ENCODE measurements at regions not wholly inside any gene's neighbourhood (a gene's known extent, or its start where the extent isn't known, plus 50 kb on each side); places are given as distances from the start of the nearest gene placed in this dataset.

DNA sequence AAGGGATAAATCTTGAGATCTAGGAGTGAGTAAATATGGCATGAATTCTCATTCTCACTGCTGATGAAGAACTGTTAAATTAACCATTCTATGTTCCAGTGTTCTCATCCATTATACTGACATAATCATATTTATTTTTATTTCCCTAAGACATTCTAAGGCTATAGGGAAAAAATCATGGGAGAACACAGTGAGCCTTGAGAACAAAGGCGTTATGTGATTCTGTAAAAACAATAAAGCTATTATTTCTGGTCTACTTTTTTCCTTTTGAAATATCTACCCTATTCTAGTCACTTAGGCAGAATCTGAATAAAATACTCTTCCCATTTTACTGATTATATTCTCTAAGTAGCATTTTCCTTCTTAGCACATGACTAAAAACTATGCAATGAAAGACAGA lies 155.7 kb upstream of the ADAMTS16 start:
- DNase-seq (ENCODE audit: low read depth in 2 of 2) = no peak

DNA sequence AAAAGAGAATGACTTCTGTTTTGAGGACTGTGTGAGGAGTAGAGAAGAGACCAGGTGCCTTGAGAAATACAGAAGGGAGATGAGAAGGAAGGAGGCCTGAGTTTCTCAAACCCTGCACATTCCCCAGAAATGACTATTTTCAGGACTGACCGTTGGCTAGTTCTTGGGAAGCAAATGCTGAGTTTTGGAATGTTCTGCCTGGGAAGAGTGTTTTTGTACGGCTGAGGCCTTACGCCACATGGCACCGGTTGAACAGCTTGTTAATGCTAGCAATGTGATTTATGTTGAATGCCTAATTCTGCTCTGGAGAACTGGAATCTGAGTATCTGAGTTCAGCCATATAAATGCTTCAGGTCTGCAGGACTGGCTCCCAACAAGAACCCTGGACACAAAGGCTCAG lies 152.7 kb upstream of the ADAMTS16 start:
- no peak for DNase-seq (ENCODE audit: low read depth in 2 of 2)

DNA sequence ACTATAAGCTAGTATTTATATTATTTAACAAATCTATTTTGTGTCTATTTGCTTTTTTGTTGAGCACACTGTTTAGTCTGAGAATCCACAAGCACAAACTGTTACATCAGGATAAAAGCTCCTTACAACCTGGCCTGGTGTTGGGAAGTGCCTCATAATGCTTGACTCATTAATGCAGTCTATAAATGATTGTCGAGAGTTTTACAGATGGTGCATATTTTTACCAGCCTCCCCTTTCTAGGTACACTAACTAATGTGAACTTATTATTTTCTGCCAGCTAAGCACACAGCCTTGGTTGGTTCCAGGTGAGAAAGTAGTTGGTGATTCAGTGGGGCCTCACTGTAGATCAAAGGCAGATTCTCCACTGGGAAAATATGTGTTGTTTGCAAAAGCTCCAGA lies 151.0 kb upstream of the ADAMTS16 start:
- DNase-seq (ENCODE audit: low read depth in 2 of 2) = no peak

DNA sequence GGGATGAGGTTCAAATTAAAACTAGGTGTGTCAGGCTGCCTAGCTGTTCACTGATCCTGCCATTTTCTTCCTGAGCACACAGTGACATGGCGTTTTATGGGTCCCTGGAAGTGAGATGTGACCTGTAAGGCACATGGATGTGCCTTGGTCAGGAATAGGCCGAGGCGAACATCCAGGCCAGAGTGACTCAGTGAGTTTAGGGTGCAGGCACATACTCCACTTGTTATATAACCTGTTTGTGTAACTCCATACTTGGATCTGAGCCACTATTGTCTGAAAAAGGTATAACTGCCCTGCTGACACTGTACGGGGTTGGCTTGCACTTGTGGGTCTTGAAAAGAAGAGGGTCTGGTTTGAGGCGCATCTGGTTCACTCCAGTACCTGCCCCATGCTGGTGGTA lies 150.1 kb upstream of the ADAMTS16 start:
- no peak for DNase-seq (ENCODE audit: low read depth in 2 of 2)

DNA sequence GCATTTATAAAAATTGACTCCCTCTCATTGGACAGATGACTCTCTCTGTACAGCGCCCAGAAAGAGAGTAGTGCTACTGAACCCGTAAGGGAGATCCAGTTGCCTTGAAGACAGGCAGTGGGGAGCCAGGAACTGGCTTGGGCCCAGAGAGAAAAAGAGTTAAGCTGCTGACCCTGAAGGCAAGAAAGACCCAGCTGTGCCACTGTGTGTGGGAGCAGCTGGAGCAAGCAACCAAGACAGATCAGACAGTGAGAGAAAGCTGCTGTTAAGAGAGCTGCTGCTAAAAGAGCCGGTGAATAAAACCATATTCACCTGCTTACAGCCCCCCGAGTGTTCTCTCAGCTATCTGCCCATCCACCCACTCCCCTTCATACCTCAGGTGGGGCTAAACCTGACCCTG lies 149.7 kb upstream of the ADAMTS16 start:
- DNase-seq (ENCODE audit: low read depth in 2 of 2) = no peak

DNA sequence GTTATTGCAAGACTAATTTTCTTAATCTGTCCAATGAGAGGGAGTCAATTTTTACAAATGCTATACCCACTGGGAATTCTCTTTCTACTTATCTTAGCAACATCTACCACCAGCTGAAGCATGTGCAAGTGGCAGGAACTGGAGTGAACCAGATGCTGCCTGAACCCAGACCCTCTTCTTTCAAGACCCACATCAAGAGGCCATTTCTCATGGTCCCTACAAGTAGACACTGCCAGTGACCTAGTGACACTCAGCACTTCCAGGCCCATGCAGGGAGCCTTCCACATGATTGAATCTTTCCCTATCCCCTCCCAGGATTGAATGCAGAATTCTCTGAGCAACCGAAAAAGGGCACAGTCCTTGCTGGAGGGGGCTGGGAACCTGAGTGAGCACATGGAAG lies 148.2 kb upstream of the ADAMTS16 start:
- no peak for DNase-seq (ENCODE audit: low read depth in 2 of 2)

DNA sequence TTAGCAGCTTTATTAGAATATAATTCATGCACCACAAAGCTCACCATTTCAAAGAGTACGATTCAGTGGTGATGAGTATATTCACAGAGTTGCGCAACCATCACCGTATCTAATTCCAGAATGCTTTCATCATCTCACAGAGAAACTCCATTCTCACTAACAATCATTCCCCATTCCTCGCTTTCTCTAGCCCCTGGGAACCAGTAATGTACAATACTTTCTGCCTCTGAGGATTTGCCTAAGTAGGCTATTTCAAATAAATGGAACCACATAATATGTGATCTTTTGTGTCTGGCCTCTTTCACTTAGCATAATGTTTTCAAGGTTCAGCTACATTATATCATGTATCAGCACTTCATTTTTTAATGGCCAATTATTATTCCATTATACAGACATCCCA lies 145.1 kb upstream of the ADAMTS16 start:
- no peak for DNase-seq (ENCODE audit: low read depth in 2 of 2)

DNA sequence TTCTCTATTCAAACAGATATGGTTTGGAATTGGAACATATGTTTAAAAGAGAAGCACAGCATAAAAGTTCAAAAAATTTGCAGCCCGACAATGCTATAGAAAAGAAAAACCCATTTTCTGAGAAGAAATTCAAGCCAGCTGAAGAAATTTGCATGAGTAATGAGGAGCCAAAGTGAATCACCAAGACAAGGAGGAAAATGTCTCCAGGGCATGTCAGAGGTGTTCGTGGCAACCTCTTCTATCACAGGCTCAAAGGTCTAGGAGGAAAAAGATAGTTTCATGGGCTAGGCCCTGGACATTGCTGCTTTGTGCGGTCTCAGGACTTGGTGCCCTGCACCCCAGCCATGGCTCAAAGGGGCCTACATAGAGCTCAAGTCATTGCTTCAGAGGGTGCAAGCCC lies 134.8 kb upstream of the ADAMTS16 start:
- no peak for DNase-seq (ENCODE audit: low read depth in 2 of 2)

DNA sequence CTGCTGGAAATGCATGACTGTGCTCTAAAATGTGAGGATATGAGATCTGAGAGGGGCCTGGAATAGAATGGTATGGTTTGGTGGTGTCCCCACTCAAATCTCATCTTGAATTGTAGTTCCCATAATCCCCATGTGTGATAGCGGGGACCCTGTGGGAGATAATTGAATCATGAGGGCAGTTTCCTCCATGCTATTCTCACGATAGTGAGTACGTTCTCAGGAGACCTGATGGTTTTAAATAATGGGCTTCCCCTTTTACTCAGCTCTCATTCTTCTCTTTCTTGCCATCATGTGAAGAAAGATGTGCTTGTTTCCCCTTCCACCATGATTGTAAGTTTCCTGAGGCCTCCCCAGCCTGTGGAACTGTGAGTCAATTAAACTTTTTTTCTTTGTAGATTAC lies 133.6 kb upstream of the ADAMTS16 start:
- DNase-seq (ENCODE audit: low read depth in 2 of 2) = no peak

DNA sequence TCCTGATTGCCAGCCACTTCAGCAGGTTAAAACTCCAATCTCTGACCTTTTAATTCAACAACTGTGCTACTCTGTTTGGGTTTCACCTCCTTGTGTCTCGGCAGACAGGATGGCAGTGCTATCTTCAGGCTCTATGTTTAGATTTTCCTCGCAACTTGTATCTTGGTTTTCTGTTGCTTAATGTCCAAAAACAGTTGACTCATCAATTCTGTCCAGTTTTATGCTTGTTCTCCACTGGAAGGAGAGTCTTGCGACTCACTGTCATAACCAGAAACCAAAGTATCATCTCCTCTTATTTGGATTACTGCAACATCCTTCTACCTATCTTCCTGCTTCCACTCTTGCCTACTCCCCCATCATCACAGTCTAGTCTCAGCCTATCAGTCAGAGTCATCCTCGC lies 130.9 kb upstream of the ADAMTS16 start:
- DNase-seq (ENCODE audit: low read depth in 2 of 2) = no peak

DNA sequence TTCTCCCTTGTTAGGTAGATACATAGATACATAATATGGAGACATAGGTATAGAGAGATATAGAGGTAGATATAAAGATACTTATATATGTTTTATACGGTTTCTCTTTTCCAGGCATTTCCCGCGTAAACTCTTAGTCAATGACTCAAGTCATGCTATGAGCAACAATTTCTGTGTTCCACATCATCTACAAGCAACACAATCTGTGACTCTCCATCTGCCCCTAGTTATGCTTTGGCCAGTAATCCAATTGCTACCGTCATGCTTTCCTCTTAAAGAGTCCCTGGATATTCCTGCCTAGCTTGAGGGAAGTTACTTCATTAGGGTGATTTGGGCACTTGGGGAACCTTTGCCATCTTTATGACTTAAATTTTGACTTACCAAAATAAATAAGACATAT lies 129.0 kb upstream of the ADAMTS16 start:
- no peak for DNase-seq (ENCODE audit: low read depth in 2 of 2)

DNA sequence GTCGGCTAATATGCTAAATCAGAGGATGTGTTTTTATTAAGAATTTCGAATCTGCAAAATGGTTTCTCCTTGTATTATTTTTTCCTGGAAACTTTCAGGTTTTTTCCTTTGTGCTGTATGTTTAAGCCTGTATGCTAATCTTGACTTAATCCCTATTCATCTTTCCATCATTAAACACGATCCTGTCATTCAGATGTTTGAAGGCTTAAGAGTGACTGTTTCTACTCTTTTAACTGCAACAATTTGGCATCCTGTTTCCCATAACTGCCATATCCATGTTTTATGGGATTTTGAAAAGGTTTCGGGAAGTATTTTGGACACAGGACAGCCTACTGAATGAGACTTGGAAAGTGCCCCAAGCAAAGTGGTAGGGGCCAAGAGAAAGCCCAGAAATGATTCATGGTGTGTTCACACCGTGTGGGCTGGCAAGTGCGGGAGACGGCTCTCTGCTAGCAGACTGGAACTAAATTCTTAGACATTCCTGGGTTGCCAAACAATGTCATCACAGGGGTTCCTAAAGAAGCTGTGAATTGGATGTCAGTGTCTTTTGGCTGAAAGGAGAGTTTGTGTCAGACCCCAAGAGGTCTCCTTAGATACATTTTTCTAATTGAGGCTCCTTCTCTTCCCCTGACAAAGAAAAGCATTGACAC lies 125.4 kb upstream of the ADAMTS16 start:
- DNase-seq (ENCODE audit: low read depth in 2 of 2) = no peak

DNA sequence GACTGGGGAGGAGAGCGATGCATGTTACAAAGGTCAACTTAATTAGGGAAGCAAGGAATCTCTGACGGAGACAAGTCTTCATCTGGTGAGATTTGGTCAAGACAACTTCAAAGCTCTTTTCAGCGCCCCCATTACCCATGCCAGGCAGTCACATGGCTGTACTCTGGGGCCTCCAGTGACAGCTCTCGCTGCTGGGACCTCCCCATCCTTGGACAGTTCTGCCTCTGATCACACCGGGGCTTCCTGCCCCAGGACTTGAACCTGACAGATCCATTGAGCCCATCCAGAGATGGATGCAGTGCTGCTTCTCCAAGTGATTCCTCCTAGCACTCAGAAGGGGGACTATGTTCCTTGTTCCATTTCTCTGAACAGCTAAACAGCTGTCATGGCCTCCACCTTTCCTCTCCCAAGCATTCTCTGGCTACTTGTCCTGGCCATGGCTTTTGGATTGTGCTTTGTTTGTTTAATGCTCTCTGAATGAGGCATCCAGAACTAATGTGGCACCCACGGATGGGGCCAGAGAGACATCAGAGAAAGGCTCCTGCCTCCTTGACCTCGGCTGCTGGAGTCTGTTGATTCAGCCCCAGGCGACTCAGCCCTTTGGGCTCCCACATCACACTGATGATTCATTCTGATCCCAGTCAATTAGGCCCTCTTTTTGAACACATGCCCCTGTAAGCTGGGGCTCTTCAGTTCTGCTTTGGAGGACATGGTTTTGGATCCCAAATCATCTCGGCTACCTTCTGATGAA lies 122.1 kb upstream of the ADAMTS16 start:
- DNase-seq (ENCODE audit: low read depth in 2 of 2) = no peak

DNA sequence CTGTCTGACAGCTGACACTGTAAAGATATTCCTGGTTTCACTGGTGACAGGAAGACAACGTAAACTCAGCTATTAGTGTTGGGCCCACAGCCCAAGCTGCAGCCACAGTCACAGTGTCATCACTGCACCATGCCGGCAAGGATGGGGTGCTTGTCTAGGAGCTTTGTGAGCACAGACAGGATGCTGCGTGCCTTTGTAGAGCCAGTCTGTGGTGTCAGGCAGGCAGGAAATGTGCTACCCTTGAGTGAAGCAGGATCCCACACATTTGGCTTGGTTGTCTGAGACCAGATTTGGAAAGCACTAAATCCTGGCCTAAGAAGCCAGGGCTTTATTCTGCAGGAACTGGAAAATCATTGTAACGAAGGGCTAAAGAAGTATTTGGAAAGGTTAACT lies 121.6 kb upstream of the ADAMTS16 start:
- DNase-seq (ENCODE audit: low read depth in 2 of 2) = no peak

DNA sequence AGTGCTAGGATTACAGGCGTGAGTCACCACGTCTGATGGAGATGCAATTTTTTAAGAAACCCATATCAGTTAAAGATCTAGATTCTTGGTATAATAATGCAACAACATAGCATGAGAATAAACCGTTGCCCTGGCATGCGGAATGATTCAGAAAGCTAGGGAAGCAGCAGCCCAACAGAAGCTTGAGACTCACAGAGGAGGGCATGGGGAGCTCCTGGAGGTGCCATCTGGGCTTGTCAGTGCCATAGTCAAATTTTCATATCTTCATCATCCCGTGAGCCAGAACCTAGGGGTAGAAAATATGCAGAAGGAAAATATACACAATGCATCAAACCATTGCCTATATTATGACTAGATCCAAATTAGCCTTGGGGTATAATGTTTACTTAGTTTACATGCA lies 118.7 kb upstream of the ADAMTS16 start:
- DNase-seq (ENCODE audit: low read depth in 2 of 2) = no peak

DNA sequence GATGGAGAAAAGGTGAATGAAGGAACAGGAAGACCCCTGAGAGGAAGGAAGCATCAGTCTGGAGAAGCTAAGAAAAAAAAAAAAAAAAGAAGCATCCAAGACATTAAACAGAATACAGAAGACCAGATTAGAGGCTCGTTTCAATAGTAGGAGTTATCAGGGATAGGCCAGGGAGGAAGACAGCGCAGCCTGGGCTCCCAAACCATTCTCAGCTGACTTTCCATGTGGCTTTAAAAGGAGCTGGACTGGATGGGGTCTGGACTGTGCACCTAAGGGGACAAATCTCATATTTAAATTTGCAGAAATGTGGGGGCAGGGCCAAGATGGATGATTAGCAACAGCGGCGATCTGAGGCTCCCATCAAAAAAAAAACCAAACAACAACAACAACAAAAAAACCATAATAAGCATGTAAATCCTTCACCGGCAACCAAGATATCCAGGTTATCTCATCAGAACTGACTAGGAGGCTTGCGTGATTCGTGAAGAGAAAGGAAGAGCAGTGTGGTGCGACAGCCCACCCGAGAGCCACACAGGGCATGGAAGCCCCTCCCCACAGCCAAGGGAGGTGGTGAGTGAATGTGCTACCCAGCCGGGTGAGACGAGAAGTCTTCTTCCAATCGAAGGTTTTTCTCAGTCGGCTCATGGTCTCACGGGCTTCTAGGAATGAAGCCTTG lies 114.9 kb upstream of the ADAMTS16 start:
- DNase-seq (ENCODE audit: low read depth in 2 of 2) = no peak

DNA sequence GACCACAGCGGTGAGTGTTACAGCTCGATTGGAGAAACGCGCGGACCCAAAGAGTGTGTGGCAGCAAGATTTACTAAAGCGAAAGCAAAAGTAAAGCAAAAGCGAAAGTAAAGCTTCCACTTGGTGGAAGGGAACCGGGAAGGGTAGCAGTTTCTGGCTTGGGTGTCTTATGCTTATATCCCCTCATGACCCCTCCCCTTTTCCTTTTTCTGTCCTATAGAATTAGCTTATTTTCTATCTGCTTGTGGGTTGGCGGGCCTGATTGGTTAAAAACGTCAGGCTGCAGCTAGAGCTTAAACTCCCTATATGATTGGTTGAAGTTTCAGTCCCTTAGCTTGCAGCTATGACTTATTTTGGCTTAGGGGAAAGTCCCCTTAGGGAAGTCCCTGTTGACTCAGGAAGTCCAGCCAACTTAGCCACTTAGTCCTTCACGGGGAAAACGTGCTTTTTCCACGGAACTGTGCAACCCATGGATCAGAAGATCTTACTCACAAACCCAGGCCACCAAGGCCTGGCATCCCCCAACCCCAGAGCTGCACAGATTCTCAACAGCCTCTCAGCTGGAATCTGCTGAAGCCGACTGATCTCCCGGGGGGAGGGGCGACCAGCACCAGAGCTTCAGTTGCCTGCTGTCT lies 114.2 kb upstream of the ADAMTS16 start:
- no peak for DNase-seq (ENCODE audit: low read depth in 2 of 2)

DNA sequence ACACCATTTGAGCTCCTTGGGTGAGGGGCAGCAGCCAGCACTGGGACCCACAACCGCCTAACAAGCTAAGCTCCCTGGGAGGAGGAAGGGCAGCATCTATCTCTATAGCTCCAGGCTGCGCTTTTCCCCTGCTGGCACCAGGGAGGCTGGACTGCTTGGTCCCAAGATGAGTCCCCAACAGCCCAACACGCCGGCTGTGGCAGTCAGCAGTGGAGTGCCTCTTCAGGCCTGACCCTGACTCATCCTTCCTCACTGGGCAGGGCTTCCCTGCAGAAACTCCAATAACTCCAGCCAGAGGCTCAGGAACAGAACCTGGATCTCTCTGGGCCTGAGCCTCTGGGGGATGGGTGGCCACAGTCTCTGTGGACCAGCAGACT lies 113.7 kb upstream of the ADAMTS16 start:
- DNase-seq (ENCODE audit: low read depth in 2 of 2) = no peak

DNA sequence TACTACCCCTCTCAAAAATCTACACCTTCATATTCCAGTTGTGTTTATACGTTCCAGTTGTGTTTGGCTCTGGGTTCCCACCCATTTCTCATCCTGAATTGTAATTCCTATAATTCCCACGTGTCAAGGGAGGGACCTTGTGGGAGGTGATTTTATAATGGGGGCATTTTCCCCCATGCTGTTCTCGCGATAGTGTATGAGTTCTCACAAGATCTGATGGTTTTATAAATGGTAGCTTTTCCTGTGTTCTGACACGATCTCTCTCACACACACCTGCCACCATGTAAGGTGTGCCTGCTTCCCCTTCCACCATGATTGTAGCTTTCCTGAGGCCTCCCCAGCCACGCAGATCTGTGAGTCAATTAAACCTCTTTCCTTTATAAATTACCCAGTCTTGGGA lies 108.5 kb upstream of the ADAMTS16 start:
- no peak for DNase-seq (ENCODE audit: low read depth in 2 of 2)

DNA sequence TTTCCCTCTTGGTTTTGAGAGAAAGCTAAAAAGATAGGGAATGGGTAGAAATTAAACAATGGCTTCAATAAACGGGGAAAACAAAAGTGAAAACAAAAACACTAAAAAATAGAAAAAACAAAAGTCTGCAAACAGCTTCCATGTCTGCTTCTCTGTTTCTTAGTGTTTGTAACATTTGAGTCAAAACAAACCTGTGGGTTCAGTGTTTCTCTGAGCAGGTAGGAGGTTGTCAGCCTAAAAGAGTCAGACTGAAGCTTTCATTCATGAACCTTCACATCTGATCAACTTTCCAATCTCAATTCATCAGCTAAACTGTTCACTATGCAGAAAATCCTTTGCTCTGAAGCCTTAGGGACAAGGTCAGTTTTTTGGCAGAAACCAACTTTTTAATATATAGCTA lies 102.5 kb upstream of the ADAMTS16 start:
- DNase-seq (ENCODE audit: low read depth in 2 of 2) = no peak

DNA sequence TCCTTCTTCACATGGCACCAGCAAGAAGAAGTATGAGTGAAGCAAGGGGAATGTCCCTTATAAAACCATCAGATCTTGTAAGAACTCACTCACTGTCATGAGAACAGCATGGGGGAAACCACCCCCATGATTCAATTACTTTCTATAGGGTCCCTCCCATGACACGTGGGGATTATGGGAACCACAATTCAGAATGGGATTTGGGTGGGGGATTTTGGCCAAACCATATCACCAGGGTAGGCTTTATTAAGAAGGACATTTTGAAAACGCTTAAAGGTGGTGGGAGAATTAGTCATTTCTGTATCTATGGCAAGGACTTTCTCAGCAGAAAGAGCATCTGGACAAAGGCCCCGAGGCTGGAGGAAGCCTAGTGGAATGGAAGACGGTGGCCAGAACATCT lies 100.2 kb upstream of the ADAMTS16 start:
- DNase-seq (ENCODE audit: low read depth in 2 of 2) = no peak

DNA sequence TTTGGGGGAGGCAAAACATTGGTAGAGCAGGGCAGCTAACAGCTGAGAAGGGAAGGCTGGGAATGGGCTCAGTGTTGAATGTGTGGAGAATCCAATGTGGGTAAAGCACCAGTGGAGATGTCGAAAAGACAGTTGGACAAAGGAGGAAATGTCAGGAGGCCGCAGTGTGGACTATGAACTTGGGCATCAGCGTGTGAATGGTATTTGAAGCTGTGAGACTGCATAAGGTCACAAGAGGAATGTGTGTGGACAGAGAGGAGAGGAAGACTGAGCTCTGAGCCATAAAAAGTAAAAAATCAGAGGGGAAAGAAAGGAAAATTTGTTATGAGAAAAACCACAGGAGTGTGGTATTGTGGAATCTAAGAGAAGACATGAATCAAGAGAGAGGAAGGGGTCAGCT lies 99.4 kb upstream of the ADAMTS16 start:
- DNase-seq (ENCODE audit: low read depth in 2 of 2) = no peak

DNA sequence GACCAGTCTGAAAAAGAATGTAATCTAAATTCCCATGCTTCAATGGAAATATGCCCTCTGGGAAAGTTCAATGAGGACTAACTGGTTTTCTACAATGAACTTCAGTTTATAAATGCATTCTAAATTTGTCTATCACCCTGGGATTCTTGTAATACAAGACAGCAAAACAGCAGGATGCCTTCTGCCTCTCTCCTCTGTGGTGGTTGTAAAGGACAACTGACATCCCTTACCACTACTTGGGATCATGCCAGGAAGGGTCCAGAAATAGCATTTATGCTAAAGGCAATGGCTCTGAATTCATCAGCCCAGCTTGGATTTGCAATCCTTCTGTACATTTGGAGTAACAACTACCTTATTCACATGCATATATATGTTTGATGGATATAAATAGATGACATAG lies 97.3 kb upstream of the ADAMTS16 start:
- DNase-seq (ENCODE audit: low read depth in 2 of 2) = no peak
